Kidney capillary endothelial cell (primary cell): ENCODE measurements at regions not wholly inside any gene's neighbourhood (a gene's known extent, or its start where the extent isn't known, plus 50 kb on each side); places are given as distances from the start of the nearest gene placed in this dataset.

Source experiments
- DNase-seq: peaks from one replicate; pipeline ENCODE4 v3.0.0-alpha.2; 2018; ENCODE audit warnings: low spot score

DNA sequence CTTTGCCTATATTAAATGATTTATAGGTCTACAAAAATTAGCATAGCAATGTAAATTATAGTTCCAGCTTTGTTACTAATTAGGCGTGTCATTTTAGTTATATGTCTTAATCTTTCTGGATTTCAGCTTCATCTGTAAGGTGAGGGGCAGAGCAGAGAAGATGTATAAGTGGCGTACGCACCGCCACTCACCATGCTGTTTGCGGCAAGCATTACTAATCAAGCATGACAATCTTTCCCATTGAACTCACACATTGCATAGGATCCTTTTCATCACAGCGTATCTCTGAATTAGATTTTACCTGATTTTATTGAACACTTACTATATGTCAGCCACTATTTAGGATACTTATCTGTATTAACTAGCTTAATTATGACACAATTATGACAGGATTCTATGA, 183.6 kb upstream of the DLGAP1 start:
- DNase-seq = no peak

DNA sequence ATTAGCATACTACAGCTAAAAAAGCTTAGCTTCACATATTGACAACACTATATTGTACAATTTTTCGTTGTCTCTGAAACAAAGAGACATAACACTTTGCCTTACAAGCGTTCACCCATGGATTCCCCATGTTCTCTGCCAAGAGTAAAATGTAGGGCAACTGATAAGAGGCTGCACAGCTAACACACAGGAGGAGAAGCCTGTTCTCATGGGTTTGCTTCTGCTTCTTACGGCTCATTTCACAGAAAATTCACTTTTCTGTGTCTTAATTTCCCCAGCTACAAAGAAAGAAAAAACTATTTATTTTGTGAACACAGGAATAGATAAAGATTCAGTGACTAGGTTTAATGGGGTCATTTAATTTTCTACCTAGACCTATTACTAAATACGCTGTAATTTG, 182.8 kb upstream of the DLGAP1 start:
- no peak for DNase-seq

DNA sequence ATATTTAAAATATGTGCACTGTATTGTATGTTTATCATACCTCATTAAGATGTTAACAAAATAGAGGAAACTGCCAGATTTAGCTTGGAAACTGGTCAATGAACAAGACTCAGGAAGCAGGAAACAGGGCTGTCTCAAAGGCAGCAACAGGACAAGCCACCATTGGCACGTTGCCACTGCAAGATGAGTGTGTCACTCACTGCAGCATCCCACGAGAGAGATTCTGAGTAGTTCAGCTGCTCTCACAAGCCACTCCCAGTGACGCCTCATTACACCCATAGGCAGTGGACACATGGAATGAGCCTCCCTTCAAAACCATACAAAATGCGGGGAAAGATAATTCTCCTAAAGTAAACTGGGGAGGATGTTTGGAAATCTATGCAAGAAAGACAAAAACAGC, 181.9 kb upstream of the DLGAP1 start:
- DNase-seq = peak; percentile 84

DNA sequence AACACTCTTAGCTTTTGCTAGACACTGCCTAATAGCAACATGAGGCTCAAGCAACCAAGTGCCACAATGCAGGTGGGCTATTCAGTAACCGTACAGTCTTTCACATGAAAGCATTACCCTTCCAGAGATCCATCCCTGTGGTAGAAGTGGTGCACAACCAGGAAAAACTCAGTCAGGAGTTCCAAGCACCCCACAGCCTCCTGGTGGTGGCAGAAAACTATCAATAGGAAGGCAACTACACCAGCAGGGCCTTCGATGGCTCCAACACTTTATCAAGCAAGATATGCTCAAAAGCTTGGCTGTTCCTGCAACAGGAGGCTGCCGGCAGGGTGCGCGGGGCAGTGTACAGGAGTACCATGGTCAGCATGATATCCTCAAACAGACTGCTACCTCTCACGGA, 176.1 kb upstream of the DLGAP1 start:
- DNase-seq = no peak

DNA sequence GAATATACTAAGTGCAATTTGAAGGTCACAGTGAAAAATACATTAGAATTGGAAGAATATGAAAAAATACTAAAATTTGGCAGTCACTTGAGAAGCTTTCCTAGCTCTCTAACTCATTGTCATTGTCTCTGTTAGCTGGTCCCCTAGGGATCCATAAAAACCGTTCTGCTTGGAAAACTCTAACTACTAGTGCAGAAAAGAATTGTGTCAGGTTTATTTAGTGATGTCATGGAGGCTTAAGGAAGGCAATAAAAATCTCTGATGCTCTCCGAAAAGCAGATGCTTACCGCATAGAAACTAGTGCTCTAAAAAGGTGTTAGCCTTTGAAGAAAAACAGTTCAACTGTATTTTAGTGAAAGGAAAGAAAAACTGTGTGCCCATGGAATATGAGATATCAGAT, 150.1 kb upstream of the DLGAP1 start:
- DNase-seq = no peak

DNA sequence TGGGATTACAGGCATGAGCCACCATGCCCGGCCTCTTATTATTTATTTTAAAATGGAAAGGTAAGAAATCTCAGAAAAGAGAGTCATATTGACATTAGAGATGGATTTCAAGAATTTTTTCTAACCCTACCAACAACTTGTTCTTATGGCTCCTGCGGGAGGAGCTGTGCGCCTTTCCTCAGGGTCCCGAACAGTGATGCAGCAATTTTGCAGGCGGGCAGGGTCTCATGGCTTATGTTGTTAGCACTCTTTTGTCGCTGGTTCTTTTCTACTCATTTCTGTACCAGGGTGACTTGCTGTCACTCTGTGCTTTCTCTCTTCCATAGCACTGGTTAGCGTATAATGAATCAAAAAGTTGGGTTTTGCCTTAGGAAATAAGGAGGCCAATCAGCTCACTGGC, 148.8 kb upstream of the DLGAP1 start:
- DNase-seq = no peak

DNA sequence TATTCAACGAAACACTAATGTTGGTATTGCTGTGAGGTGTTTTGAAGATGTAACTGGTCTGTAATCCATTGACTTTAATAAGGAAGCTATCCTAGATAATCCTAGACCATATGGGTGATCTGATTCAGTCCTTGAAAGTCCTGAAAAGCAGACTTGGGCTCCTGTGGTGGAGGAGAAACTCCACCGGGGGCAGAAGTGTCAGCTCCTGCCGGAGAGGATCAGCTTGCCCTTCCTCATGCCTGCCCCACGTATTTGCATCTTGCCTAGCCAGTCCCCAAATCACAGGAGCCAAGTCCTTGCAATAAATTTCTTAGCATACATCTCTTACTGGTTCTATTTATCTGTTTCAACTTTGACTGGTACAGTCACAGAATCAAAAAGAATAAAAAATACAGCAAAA, 144.2 kb upstream of the DLGAP1 start:
- no peak for DNase-seq

DNA sequence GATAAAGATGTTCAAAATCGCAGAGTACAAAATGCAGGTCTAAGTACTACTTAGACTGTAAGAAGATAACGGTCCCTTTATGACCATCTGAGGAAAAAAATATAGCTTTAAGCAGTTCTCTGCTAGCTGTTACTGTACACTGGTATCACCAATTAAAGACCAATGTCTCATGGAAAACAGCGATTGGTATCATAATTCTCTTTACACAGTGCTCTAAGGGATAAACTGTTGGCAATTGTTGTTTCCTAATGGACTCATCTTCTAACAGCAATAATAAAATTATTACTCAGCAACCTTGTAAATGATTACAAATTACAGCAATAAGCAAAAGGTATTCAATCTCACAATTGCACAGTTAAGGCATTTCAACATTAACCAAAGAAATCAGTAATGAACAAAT, 142.2 kb upstream of the DLGAP1 start:
- DNase-seq = no peak

DNA sequence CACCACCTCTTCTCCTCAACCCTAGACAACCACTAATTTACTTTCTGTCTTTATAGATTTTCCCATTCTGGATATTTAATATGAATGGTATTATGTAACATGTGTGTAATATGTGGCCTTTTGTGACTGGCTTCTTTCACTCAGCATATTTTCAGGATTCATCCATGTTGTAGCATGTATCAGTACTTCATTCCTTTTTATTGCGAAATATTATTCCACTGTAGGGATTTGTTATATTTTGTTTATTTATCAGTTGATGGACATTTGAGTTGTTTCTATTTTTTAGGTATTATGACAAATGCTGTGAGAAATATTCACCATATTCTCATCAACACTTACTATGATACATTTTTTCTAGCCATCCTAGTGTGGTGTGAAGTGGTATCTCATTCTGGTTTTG, 138.8 kb upstream of the DLGAP1 start:
- no peak for DNase-seq

DNA sequence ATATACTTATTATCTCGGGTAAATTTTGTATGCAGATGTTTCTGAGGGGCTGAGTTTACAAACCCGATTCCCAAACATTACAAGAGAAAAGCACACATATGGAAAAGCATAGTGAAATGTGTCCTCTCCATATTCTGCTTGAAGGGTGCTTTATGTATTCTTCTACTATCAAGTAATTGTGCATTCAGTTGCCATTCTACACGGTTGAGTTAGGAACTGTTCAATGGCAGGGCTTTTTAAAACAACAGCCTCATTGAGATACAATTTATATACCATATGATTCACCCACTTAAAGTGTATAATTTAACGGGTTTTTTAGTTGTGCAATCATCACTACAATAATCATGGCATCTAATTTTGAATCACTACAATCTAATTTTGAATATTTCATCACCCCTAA, 138.4 kb upstream of the DLGAP1 start:
- DNase-seq = no peak

DNA sequence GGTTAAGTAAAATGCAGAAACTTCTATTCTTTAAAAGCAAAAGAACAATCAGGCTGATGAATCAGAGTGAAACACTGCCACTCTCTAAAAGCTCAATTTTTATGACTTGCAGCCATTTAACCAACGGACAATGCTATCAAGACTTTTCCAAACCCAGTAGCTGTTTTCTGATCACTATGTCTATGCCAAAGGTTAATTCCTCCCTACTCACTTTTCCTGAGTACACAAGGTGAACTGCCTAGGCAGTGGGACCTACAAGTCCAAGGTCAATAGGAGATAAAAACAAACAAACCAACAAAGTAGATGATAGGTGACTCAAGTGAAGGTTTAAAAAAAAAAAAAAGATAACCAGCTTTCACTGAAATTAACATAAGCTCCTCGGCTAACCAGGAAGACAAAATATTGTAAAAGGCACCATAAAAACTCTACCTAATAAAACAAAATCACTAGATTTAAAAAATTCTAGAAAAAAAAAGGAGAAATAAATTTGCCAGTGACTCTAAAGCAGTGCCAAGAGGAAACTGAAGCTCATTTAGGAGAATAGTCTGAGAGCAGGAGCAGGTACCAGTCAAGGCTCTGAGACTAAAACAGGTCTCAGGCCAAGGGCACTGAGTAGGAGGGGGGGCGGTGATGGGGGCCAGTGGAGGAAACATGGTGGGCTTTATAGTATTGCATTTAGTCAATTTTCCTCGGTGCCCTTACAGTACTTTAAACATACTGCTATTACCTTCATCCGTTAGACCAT, 134.1 kb upstream of the DLGAP1 start:
- DNase-seq = no peak

DNA sequence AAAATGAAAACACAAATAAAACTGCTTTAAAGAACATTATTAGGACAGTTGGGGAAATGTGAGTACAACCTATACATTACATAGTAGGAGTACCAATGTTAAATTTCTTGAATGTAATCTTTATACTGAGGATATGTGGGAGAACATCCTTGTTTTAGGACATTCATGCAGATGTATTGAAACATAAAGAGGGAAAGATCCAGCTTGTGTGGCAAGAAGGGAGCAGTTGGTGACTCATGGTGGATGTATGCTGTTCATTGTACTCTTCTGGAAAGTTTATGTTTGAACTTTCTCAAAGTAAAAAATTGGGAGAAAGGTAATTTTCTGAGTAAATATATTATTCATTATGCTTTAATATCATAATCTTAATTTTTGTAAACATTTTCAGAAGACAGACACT, 132.1 kb upstream of the DLGAP1 start:
- no peak for DNase-seq

DNA sequence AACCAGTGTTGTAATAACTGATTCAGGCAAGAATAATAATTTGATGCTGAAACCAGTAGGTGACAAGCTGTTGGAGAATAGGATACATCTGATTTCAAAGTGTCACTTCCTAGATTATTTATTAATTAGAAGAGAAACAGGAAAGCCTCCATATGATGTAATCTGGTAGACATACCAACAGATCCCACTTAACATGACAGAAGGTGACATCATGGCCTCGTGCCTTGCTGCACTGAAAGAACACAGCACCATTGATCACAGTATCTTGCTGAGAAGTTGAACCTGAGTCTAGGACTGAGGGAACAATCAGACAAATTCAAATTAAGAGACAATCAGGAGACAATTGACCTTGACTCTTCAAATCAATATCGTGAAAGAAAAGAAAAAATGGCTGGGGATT, 131.6 kb upstream of the DLGAP1 start:
- no peak for DNase-seq

DNA sequence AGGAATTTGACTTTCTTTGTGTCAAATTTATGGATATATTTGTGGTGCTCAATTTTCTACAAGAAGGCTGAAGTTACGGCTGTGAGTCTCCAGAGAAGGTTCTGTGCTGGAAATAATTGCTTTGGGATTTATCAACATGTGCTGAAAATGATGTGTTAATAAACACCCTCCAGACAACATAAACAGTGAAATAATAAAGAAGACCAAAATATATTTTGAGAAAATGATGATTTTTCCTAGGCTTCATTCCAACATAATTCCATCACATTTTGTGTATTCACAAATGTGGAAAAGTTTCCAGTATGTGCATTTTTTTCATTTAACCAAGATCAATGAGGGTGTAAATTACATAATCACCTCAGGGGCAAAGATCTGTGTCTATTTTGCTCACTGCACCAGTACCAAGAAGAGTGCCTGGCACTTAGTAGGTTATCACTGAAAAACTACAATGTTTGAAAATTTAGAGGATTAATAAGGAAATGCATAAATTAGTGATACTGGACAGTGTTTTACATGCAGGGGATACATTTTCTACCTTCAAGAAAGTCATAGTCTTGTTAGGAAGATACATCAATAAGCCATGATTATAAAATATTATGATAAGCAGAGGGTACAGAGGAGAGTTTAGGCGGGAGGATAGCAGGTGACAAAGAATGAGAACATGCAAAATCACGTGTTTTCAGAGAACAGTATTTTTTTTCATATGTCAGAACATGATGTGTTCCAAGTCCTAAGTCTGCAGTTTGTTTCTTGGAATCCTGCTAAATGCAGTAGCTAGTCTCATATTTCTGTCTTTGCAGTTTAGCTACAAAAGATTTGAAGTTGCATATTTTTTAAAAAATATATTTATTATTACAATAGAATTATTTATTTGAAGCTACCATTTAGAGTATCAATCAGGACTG, 127.6 kb upstream of the DLGAP1 start:
- no peak for DNase-seq

DNA sequence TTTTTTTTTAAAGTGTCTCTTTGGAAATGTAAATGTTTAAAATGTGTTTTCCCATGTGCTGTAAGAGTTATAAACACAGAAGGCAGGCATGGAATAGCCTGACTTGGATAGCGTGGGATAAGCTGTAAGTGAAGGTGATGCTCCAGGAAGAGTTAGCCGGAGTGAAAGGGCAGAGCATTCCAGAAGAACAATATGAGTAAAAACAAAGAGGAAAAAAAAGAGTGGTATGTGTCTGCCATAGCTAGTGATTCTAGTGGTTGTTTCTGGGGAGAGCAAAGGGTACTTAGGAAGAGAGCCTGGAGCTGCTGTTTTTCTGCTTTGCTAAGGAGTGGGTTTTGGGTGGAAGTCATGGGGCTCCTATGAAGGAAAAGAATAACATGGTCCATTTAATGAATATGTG, 126.9 kb upstream of the DLGAP1 start:
- no peak for DNase-seq

DNA sequence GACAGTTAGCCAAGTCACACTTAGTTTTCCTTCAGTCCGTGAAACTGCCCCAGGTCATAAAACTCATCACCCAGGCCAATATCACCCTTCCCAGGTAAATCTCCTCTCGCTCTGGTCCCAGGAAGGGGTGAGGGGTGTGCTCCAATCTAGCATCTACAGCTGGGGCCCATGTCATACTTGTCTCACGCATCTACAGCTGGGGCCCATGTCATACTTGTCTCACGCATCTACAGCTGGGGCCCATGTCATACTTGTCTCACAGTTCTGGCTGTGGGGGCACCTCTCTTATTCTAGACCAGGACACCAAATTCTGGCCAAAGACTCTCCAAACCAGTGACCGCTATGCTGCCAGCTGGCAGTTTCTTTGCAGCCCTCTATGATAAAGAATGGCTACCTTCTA, 123.3 kb upstream of the DLGAP1 start:
- no peak for DNase-seq

DNA sequence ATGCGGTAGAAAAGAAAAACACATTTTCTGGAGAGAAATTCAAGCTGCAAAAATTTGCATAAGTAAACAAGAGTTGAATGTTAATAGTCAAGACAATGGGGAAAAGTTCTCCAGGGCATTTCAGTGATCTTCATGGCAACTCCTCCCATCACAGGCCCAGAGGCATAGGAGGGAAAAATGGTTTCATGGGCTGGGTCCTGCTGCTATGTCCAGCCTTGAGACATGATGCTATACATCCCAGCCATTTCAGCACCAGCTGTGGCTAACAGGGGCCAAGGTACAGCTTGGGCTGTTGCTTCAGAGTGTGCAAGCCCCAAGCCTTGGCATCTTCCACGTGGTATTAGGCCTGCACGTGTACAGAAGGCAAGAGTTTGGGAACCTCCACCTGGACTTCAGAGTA, 118.6 kb upstream of the DLGAP1 start:
- DNase-seq = no peak

DNA sequence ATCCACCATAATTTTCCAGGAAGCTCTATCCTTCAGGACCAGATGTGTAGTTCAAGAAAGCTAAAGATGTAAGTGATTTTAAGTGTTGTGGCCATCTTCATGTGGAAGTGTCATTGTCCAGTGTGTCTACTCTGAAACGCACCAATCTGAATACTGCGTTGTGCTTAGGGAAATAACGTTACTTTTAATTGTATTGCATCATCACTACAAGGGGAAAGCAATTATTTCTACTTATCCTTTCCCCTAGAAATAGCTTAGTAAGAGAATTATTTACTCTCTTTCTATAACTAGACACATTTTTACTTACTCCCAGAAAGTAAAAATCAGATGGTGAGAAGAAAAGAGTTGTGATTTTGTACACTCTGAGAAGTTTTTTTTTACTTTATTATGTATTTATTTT, 102.4 kb upstream of the DLGAP1 start:
- no peak for DNase-seq

DNA sequence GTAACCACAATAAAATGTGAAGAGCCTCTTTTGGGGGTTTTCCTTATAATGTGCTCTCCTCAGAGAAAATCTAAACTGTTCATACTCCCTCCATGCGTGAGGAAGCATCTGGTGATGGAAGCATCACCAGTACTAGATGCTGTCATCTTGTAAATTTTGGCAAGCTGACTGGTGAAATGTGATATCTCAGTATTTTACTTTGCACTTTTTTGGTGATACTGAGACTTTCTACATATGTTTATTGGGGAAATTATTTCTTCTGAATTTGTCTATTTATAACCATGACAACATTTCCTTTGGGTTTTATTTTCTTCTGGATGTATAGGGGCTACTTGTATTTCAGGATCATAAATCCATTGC, 95.9 kb upstream of the DLGAP1 start:
- DNase-seq = no peak

DNA sequence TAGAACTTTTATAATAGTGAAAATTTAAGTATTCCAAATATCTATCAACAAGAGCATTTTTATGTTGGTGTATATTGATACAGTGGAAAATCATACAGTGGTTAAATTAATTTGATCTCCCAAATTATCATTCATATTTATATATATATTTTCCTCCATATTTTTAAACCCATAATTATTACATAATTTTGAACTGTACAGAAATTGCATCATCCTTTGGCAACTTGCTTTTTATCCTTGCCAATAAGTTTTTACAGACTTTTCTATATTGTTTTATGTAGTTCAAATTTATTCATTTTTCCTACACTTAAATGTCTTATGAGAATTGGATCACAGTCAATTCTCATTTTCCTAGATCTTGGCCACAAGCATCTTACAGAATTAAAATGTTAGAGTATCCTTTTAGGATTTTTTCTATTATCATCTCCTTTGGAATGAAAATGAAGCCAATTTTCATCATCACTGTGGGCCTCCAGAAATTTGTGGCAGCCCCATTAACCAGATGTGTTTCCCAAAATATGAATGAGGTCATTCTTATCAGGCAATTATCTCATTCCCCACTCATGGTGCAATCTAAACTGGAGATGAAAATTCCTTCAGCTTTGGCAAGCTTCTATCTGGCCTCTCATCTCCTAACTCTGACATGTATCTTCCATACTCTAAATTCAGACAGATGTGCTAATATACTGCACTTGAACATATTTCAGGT, 94.2 kb upstream of the DLGAP1 start:
- DNase-seq = no peak

DNA sequence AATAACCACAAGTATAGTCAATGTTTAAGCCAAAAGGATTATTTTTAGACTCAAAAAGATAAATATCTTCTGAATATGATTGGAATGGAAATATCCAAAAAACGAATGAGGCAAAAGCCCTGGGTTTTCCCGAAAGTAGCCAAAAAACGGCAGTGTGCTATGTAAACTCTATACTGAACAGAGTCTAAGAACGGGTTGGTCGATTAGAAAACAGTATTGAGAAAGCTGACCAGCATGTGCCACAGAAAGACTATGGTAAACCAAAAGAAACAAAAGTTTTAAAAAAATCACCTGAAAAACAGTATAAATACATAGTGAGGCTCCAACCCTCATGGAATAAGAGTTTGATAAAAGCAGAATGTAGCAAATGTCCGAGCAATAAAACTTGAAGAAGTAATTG, 92.0 kb upstream of the DLGAP1 start:
- no peak for DNase-seq

DNA sequence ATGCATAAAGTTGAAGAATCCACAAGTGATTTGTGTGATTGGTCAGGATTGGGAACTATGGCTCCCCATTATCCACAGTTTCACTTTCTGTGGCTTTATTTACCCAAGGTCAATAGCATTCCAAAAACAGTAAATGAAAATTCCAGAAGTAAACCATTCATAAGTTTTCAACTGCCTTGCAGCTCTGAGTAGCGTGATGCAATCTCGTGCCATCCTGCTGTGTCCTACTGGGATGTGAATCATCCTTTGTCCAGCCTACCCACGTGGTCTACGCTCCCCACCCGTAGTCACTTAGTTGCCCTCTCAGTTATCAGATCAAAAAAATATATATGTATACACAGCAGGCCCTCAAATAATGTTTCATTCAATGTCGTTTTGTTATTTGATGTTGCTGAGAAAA, 89.0 kb upstream of the DLGAP1 start:
- no peak for DNase-seq

DNA sequence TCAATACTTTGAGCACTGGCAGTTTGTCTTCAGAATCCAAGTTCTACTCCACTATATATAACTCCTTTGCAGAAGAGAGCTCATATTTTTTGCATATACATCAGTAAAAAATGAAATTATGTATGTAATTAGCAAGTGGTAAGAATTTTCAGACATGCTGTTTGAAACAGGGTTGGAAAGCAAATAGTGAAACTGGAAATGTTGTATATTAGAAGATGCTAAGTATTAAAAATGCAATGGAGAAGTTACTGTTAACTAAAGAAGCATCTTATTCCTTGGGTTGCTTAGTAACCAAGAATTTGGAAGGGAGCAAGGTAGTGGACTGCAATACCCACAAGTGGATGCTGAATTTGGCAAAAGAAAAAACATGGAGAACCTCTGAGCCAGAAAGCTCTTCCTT, 88.6 kb upstream of the DLGAP1 start:
- no peak for DNase-seq
